ENCODE measurements at regions not wholly inside any gene's neighbourhood (a gene's known extent, or its start where the extent isn't known, plus 50 kb on each side); places are given as distances from the start of the nearest gene placed in this dataset.
"Not testable (repeated sequence)": the region's sequence is repeated elsewhere in the genome, so short reads cannot be mapped to it uniquely, and the experiment has no call there.

DNA sequence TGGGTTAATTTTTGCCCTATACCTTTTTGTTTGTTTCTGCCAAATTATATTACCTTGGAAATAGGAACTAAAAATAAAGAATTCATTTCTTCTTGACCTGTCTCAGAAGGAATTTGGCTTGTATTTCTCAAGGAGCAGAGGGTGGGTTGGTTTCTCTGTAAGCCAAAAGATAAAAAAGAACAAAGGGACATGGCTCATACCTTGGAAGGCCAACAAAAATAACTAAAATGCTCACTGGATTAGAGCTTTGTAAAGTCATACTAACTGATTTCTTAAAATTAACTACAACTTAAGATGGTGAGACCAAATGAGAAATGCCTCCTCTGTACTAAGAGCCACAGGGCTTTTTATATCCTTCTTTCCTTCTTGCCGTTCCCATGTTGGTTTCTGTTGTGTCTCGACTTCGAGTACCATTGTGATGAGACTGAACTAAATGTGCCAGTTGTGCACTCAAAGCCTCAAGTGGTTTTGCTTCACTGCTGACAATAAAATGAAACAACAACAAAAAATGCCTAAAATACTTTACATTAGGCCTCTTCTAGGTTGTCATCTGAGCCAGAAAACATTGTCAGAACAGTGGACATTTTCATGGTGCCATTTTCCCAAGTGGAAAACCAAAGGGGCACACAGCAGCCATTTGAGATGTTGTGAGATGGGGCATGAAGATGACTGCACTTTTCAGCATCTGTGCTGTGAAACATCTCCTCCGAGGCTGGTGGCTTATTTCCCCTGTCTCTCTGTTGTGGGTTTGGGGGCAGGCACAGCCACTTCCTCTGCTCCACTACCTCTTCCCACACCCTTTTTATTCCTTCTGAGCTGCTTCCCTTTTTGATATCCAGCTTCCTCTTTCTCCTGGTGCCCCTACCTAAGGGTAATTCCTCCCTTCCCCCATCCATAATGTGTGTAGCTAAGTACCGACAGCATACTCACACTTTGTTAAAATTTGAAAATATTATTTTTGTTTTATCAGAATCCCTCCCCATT lies 51.8 kb upstream of the AGR3 start:
- ATAC-seq, result peak; percentile 66
- peak; percentile 56 for DNase-seq
- peaks cover 41% of the 10 kb centered on the region for H3K4me1 Mint-ChIP-seq
- H3K36me3 Mint-ChIP-seq, result peaks cover 12% of the 10 kb centered on the region
- peak overlapping the region; percentile 9 for H3K4me3 Mint-ChIP-seq
- no peaks in the 10 kb centered on the region for H3K9me3 Mint-ChIP-seq (ENCODE audit: low read depth)
- peak overlapping the region; percentile 80 for H3K27ac Mint-ChIP-seq
- CTCF ChIA-PET, result interaction anchor here (0.7 to 1.3 kb wide), 2 partner anchors 15 to 111 kb away, joined by 3 read pairs; no protein-coding TSS in a partner anchor
- no peaks in the 10 kb centered on the region for H3K27me3 Mint-ChIP-seq

DNA sequence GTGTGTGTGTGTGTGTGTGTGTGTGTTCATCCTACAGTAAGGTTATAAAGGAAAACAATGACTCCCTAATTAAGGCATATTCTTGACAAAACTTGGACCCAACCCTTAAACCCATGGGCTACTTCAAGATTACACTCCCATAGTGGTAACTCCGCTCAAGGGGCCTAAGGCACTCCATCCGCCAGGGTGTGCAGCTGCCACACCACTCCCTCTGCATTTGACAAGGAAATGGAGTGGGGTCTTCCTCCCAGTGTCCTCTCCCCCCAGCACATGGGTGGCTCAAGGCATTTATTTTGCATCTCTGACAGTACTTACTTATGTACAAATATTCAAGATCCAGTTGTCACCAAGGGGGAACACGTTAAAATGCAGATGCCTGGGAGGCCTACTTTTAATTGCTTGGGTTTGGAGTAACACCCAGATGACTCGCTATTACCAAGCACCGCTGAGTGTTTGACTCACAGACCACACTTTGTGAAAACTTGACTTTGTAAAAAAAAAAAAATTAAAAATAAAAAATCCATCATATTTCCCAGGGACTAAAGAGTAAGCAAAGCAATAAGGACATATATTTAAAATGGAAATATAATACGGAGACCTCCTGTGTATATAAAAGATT lies 53.0 kb upstream of the AGR3 start:
- peak; percentile 50 for ATAC-seq

DNA sequence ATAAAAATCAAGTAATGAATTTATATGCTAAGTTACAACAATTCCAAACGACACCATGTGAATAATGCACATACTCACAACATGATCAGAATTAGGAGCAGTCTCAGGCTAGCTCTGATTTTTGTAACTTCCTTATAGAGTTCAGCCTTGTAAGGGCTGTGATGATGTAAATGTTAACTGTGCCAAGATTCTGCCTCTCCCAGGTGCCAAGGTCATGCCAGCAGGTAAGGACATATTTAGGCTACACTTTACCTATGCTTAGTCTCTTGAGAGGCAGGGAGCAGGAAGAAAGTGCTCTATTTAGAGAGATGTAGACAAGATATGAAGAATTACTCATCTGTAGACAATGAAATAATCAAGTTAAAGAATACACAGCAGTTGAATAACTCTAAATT lies 53.6 kb upstream of the AGR3 start:
- Mint-ChIP-seq H3K27ac (no peak overlapping the region), H3K36me3 (peaks cover 5% of the 10 kb centered on the region), H3K27me3 (peaks cover 4% of the 10 kb centered on the region), H3K4me3 (no peak overlapping the region), H3K4me1 (peaks cover 33% of the 10 kb centered on the region), H3K9me3 (ENCODE audit: low read depth) (no peaks in the 10 kb centered on the region)
- no peak for ATAC-seq
- no peak for DNase-seq
- CTCF ChIA-PET, result interaction anchor here (1.3 kb wide), 1 partner anchor 17 kb away, joined by 3 read pairs; no protein-coding TSS in a partner anchor

More for the DNA sequence above, 53.0 kb upstream of the AGR3 start:
- CTCF ChIA-PET, result interaction anchor here (1.3 kb wide), 1 partner anchor 17 kb away, joined by 3 read pairs; no protein-coding TSS in a partner anchor
- Mint-ChIP-seq H3K27ac (no peak overlapping the region), H3K4me1 (peaks cover 37% of the 10 kb centered on the region), H3K36me3 (peaks cover 8% of the 10 kb centered on the region), H3K9me3 (ENCODE audit: low read depth) (no peaks in the 10 kb centered on the region), H3K4me3 (no peak overlapping the region), H3K27me3 (peaks cover 2% of the 10 kb centered on the region)
- no peak for DNase-seq

DNA sequence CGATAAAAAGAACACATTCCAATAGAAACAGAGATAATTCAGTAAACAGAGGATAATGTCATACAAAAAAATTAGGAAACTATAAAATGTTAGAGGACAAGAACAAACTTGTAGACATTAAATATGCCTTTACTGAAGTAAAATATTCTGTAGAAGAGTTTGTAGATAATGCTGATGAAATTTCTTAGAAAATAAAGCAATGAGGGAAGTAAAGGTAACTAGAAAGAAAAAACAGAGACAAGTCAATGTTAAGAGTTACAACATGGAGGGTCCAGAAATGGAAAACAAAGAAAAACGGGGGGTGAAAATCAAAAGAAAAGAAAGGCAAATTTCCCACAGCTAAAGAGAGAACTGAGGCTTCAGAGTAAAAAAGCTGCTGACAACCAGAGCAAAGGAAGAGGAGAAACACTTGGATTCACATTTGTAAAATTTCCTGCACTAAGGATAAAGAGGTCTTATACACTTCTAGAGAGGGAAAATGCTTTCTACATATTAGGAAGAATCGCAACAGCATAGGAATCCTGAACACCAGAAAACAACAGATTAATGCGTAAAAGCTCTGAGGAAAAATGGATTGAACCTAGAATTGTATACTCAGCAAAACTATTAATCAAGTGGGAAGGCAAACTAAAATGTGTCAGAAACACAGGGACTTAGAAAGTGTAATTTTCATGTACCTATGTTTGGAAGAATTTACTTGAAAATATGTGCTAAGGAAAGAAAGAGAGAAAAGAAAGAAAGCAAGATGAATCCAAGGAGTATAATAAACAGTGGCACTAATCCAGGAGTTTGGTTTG lies 55.0 kb upstream of the AGR3 start:
- Mint-ChIP-seq H3K36me3 (no peaks in the 10 kb centered on the region), H3K9me3 (ENCODE audit: low read depth) (no peaks in the 10 kb centered on the region), H3K4me1 (peaks cover 29% of the 10 kb centered on the region), H3K27me3 (peaks cover 4% of the 10 kb centered on the region), H3K4me3 (no peak overlapping the region), H3K27ac (no peak overlapping the region)
- CTCF ChIA-PET, result no interaction called here
- no peak for DNase-seq
- no peak for ATAC-seq

DNA sequence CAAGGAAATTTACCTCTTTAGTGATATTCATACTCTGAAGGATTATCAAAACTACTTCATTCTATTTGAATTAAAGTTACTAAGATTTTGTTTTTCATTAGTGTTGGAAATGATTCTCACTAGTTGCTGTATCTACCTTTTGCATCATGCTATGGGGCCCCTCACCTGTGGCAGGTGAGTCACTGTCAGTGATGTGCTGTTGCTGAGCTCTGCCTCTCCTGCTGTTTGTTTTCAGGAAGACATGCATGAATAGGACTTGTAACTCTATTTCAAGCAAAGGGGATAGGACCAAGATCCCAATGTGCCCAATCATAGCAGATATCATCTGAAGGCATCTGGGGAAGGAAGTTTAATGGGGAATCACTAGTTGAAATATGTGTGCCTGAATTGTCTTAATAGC lies 57.4 kb upstream of the AGR3 start:
- H3K27ac Mint-ChIP-seq, result no peak overlapping the region
- no peaks in the 10 kb centered on the region for H3K36me3 Mint-ChIP-seq
- peaks cover 4% of the 10 kb centered on the region for H3K9me3 Mint-ChIP-seq (ENCODE audit: low read depth)
- H3K4me3 Mint-ChIP-seq, result no peak overlapping the region
- H3K27me3 Mint-ChIP-seq, result peaks cover 6% of the 10 kb centered on the region
- CTCF ChIA-PET, result no interaction called here
- ATAC-seq, result no peak
- H3K4me1 Mint-ChIP-seq, result peaks cover 15% of the 10 kb centered on the region
- DNase-seq, result no peak

DNA sequence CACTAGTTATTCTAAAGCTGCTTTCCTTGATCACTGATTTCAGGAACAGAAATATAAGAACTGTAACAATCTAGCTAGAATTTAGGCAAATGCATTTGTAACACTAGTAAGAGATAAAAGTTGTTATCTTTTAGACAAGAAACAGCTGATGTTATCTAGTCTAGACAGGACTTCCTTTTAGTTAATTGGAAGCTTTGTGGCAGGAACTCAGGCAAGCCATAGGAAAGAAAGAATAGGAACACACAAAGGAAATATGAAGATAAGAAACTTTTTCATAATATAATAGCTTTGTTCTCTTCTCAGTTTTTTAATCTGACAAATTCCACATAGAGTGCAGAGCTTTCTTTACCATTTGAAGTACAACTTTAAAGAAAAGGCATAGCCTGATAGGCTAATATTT lies 59.0 kb upstream of the AGR3 start:
- Mint-ChIP-seq H3K9me3 (ENCODE audit: low read depth) (peaks cover 8% of the 10 kb centered on the region), H3K4me3 (no peak overlapping the region), H3K36me3 (no peaks in the 10 kb centered on the region), H3K27ac (no peak overlapping the region), H3K27me3 (peaks cover 15% of the 10 kb centered on the region), H3K4me1 (peaks cover 6% of the 10 kb centered on the region)
- ATAC-seq (no peak), DNase-seq (no peak)
- CTCF ChIA-PET, result interaction anchor here (0.7 kb wide), 1 partner anchor 43 kb away, joined by 3 read pairs; no protein-coding TSS in a partner anchor

DNA sequence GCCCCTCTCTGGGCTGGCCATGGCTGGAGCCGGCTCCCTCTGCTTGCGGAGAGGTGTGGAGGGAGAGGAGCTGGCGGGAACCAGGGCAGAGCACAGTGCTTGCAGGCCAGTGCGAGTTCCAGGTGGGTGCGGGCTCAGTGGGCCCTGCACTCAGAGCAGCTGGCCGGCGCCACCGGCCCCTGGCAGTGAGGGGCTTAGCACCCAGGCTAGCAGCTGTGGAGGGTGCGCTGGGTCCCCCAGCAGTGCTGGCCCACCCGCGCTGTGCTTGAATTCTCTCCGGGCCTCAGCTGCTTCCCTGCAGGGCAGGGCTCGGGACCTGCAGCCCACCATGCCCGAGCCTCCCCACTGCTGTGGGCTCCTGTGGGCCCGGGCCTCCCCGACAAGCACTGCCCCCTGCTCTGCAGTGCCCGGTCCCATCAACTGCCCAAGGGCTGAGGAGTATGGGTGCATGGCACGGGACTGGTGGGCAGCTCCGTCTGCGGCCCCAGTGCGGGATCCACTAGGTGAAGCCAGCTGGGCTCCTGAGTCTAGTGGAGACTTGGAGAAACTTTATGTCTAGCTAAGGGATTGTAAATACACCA lies 61.2 kb upstream of the AGR3 start:
- ATAC-seq (no peak), DNase-seq (no peak)
- H3K4me1 Mint-ChIP-seq, result peaks cover 6% of the 10 kb centered on the region
- CTCF ChIA-PET, result no interaction called here
- no peak overlapping the region for H3K4me3 Mint-ChIP-seq
- H3K9me3 Mint-ChIP-seq (ENCODE audit: low read depth), result peaks cover 14% of the 10 kb centered on the region
- H3K27me3 Mint-ChIP-seq, result peaks cover 15% of the 10 kb centered on the region
- peaks cover 5% of the 10 kb centered on the region for H3K36me3 Mint-ChIP-seq
- no peak overlapping the region for H3K27ac Mint-ChIP-seq

DNA sequence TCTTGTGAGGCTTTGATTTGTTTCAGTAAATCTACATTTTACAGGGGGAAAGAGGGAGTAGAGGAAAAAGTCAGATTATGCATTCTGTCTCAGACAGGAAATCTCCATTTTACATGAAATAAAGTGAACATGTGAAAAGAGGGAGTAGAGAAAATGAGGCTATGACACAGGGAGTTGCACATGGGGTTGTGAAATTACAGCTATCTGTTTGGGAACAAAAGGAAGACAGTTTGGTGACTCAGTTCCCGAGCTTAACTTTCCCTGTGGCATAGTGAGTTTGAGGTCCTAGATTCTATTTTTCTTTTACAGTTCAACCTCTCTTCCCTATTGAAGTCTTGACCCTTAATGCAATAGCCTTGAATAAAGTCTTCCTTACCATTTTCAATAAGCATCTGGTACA lies 63.2 kb upstream of the AGR3 start:
- Mint-ChIP-seq H3K4me3 (no peak overlapping the region), H3K4me1 (no peaks in the 10 kb centered on the region), H3K27me3 (peaks cover 12% of the 10 kb centered on the region), H3K36me3 (peaks cover 9% of the 10 kb centered on the region), H3K9me3 (ENCODE audit: low read depth) (peaks cover 20% of the 10 kb centered on the region), H3K27ac (no peak overlapping the region)
- ATAC-seq (no peak), DNase-seq (no peak)
- CTCF ChIA-PET, result no interaction called here

DNA sequence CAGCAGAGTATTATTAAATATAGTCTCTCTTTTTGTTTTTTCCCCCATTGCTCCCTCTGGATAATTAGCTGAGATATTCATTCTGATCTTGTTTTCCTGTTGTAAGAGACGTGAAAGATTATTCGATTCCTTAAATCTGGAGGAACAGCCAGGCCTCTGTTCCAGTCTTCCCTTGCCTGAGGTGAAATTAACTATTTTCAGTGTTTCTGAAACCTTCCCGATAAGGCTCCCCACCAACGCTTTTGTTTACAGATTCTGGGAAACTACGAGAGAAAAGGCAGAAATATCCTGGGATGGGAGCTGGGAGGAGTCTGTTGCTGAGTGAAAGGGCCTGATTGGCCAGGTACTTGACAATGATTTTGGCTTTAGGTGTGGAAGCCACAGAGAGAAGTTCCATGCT lies 63.6 kb upstream of the AGR3 start:
- Mint-ChIP-seq H3K9me3 (ENCODE audit: low read depth) (peaks cover 20% of the 10 kb centered on the region), H3K27ac (no peak overlapping the region), H3K4me1 (no peaks in the 10 kb centered on the region), H3K4me3 (no peak overlapping the region), H3K36me3 (peaks cover 9% of the 10 kb centered on the region), H3K27me3 (peaks cover 11% of the 10 kb centered on the region)
- ATAC-seq (no peak), DNase-seq (no peak)
- CTCF ChIA-PET, result no interaction called here

DNA sequence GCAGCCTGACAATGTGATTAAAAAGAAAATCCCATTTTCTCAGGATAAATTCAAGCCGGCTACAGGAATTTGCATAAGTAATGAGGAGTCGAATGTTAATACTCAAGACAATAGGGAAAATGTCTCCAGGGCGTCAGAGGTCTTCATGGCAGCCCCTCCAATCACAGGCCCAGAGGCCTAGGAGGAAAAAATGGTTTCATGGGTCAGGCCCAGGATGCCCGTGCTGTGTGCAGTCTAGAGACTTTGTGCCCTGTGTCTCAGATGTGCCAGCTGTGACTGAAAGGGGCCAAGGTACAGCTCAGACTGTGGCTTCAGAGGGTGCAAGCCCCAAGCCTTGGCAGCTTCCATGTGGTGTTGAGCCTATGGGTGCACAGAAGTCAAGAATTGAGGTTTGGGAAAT lies 66.3 kb upstream of the AGR3 start:
- ATAC-seq, DNase-seq, H3K4me1 Mint-ChIP-seq, H3K27ac Mint-ChIP-seq, CTCF ChIA-PET, H3K4me3 Mint-ChIP-seq, H3K36me3 Mint-ChIP-seq: not testable (repeated sequence)
- peaks cover 13% of the 10 kb centered on the region for H3K27me3 Mint-ChIP-seq
- peaks cover 16% of the 10 kb centered on the region for H3K9me3 Mint-ChIP-seq (ENCODE audit: low read depth)

DNA sequence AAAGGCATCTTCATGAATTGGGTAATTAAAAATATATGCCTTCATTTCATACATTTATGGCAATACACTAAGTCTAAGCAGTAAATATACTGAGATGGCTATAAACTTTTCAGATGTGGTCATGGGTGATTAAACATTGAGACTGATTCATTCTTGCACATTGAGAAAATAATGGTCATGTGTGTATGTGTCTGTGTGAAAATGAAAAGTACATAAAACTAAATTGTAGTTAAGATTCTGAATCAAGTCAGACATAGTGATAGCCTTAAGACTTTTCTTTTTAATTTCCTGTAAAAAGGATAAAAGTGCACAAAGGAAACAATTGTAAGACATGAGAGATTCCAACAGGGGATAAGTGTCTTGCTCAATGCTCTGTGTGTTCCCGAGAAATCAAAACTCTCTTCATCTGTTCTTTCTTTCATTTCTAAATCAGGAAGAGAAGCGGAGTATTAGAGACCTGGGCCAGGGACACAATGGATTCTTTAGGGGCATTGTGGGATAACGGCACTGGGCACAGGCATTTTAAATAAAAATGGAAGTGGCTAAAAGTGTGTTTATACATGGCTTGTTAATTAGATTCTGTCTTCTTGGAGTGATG lies 69.8 kb upstream of the AGR3 start:
- Mint-ChIP-seq H3K27ac (no peak overlapping the region), H3K4me3 (no peak overlapping the region), H3K9me3 (ENCODE audit: low read depth) (peaks cover 12% of the 10 kb centered on the region), H3K4me1 (no peaks in the 10 kb centered on the region), H3K27me3 (peaks cover 13% of the 10 kb centered on the region), H3K36me3 (peaks cover 9% of the 10 kb centered on the region)
- ATAC-seq, result no peak
- DNase-seq, result no peak
- CTCF ChIA-PET, result interaction anchor here (1.2 kb wide), 1 partner anchor 819 kb away, joined by 3 read pairs; no protein-coding TSS in a partner anchor

DNA sequence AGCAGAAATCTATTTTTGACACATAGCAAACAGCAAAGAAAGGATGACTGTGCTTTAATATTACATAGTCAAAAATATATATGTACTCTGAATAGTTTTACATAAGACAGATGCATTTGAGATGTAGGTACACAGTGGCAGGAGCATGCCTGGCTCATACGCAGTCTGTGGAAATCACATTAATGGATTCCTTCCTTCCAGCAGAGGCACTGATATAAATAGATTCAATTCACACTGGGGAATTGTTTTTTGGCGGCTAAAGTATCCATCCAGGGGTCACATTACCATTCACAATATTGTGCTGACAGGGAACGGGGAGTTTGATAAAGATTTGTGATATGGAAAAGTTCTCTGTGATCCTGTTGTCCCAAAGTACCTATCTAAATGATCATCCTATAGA lies 72.5 kb upstream of the AGR3 start:
- peaks cover 3% of the 10 kb centered on the region for H3K36me3 Mint-ChIP-seq

More for the DNA sequence above, 72.5 kb upstream of the AGR3 start:
- CTCF ChIA-PET, result interaction anchor here (0.7 kb wide), 1 partner anchor 21 kb away, joined by 3 read pairs; no protein-coding TSS in a partner anchor
- DNase-seq (no peak), ATAC-seq (no peak)
- H3K27ac Mint-ChIP-seq, result no peak overlapping the region
- H3K27me3 Mint-ChIP-seq, result peaks cover 15% of the 10 kb centered on the region
- H3K4me1 Mint-ChIP-seq, result no peaks in the 10 kb centered on the region
- no peaks in the 10 kb centered on the region for H3K9me3 Mint-ChIP-seq (ENCODE audit: low read depth)
- no peak overlapping the region for H3K4me3 Mint-ChIP-seq

All from activated CD8-positive, alpha-beta memory T cell treated with anti-CD3 and anti-CD28 coated beads, Interleukin-2, amount 10 ng/mL, durations not matched to agents 7 days and 5 days (primary cell).